OCI-LY1 (cell line): ENCODE measurements at regions not wholly inside any gene's neighbourhood (a gene's known extent, or its start where the extent isn't known, plus 50 kb on each side); places are given as distances from the start of the nearest gene placed in this dataset.

ENCODE experiments used
- H2AFZ ChIP-seq: fragments of 200-600 bp; sonication (generic), shearing (Covaris generic); 2 replicates; pipeline ENCODE4 v1.6.0; 2014; ENCODE audit warnings: antibody characterized with exemption, mild to moderate bottlenecking, low read length
- H3F3A ChIP-seq: fragments of 200-600 bp; sonication (generic), shearing (Covaris generic); 2 replicates; pipeline ENCODE4 v1.6.0; 2014; ENCODE audit warnings: mild to moderate bottlenecking, antibody characterized with exemption, low read length, moderate library complexity; ENCODE audit not compliant: insufficient read depth
- H3K27ac ChIP-seq: fragments of 200-600 bp; sonication (generic); 2 replicates; pipeline ENCODE4 v1.5.1; 2014; ENCODE audit warnings: low read length, mixed run types, mild to moderate bottlenecking, low read depth; ENCODE audit not compliant: poor library complexity, severe bottlenecking
- H3K27me3 ChIP-seq: fragments of 200-600 bp; sonication (generic); 2 replicates; pipeline ENCODE4 v1.6.0; 2014; ENCODE audit warnings: antibody characterized with exemption, mild to moderate bottlenecking, low read length, moderate library complexity; ENCODE audit not compliant: insufficient read depth
- H3K36me3 ChIP-seq: fragments of 200-600 bp; sonication (generic); 2 replicates; pipeline ENCODE4 v1.6.1; 2014; ENCODE audit warnings: mild to moderate bottlenecking, antibody characterized with exemption, low read length, moderate library complexity, mixed read lengths; ENCODE audit not compliant: insufficient read depth
- H3K4me1 ChIP-seq: fragments of 200-600 bp; sonication (generic); 2 replicates; pipeline ENCODE4 v1.5.1; 2014; ENCODE audit warnings: mild to moderate bottlenecking, low read length, moderate library complexity; ENCODE audit not compliant: insufficient read depth, severe bottlenecking
- H3K4me2 ChIP-seq: fragments of 200-600 bp; sonication (generic), shearing (Covaris generic); 2 replicates; pipeline ENCODE4 v1.6.1; 2014; ENCODE audit warnings: low read length
- H3K4me3 ChIP-seq: fragments of 200-600 bp; sonication (generic); 2 replicates; pipeline ENCODE4 v1.5.1; 2014; ENCODE audit warnings: low read length, low read depth, mild to moderate bottlenecking, mixed read lengths; ENCODE audit not compliant: poor library complexity, severe bottlenecking
- H3K79me2 ChIP-seq: fragments of 200-600 bp; shearing (Covaris generic); 2 replicates; pipeline ENCODE4 v1.6.1; 2016; ENCODE audit warnings: mixed run types, low read length, mixed read lengths; ENCODE audit not compliant: insufficient read depth
- H3K9ac ChIP-seq: fragments of 200-600 bp; sonication (generic), shearing (Covaris generic); 2 replicates; pipeline ENCODE4 v1.6.1; 2014; ENCODE audit warnings: mild to moderate bottlenecking, low read length, mixed read lengths
- H3K9me2 ChIP-seq: fragments of 200-600 bp; sonication (generic), shearing (Covaris generic); 2 replicates; pipeline ENCODE4 v1.6.1; 2014; ENCODE audit warnings: low read depth, mild to moderate bottlenecking, low read length, mixed read lengths
- H3K9me3 ChIP-seq: fragments of 200-600 bp; shearing (Covaris generic); 2 replicates; pipeline ENCODE4 v1.6.1; 2014; ENCODE audit warnings: low read length, mixed read lengths
- H4K20me1 ChIP-seq: fragments of 200-600 bp; sonication (generic), shearing (Covaris generic); 2 replicates; pipeline ENCODE4 v1.6.0; 2016; ENCODE audit warnings: mild to moderate bottlenecking, low read length; ENCODE audit not compliant: insufficient read depth
- CTCF ChIP-seq: fragments of 200-600 bp; sonication (generic), shearing (Covaris generic); IDR thresholded peaks from 2 replicates; pipeline ENCODE4 v1.5.1; 2017; ENCODE audit warnings: mild to moderate bottlenecking, antibody characterized with exemption, low read length, moderate library complexity, mixed read lengths
- EZH2 ChIP-seq: fragments of 200-600 bp; sonication (generic), shearing (Covaris generic); IDR thresholded peaks from 2 replicates; pipeline ENCODE4 v1.8.0; 2017; ENCODE audit warnings: borderline replicate concordance, mixed run types, mild to moderate bottlenecking, antibody characterized with exemption, low read length, moderate library complexity, mixed read lengths

- H3K4me2 ChIP-seq: no peak overlapping the region
- H3K9me2 ChIP-seq: no peaks in the 10 kb centered on the region
- H3F3A ChIP-seq: no peaks in the 10 kb centered on the region
- no peak overlapping the region for H3K4me3 ChIP-seq
- no peak overlapping the region for H3K27ac ChIP-seq
- no peaks in the 10 kb centered on the region for H3K36me3 ChIP-seq
- H3K9ac ChIP-seq: no peak overlapping the region
- H3K4me1 ChIP-seq: no peaks in the 10 kb centered on the region
- H3K79me2 ChIP-seq: no peaks in the 10 kb centered on the region
- no peak overlapping the region for H2AFZ ChIP-seq
- H4K20me1 ChIP-seq: no peaks in the 10 kb centered on the region
- H3K9me3 ChIP-seq: peaks cover 6% of the 10 kb centered on the region; the same call in 1 of the 2 replicates
- no peaks in the 10 kb centered on the region for H3K27me3 ChIP-seq
- TF ChIP-seq EZH2 (no peak), CTCF (no peak)
These were observed 166.7 kb downstream of the DLL1 start for GRCh38 chr6:170124150-170124549.

- H4K20me1 ChIP-seq: no peaks in the 10 kb centered on the region
- H3K4me2 ChIP-seq: no peak overlapping the region
- H3K36me3 ChIP-seq: no peaks in the 10 kb centered on the region
- H3K9ac ChIP-seq: no peak overlapping the region
- peaks cover 6% of the 10 kb centered on the region; the same call in 1 of the 2 replicates for H3K9me3 ChIP-seq
- TF ChIP-seq EZH2 (no peak), CTCF (no peak)
- no peak overlapping the region for H3K27ac ChIP-seq
- H3K9me2 ChIP-seq: no peaks in the 10 kb centered on the region
- no peaks in the 10 kb centered on the region for H3F3A ChIP-seq
- H3K4me1 ChIP-seq: no peaks in the 10 kb centered on the region
- no peak overlapping the region for H3K4me3 ChIP-seq
- no peaks in the 10 kb centered on the region for H3K27me3 ChIP-seq
- H3K79me2 ChIP-seq: no peaks in the 10 kb centered on the region
- H2AFZ ChIP-seq: no peak overlapping the region
These were observed 168.2 kb downstream of the DLL1 start for GRCh38 chr6:170122651-170123050.

GRCh38 chr6:170117111-170117972 is 173.5 kb downstream of the DLL1 start:
- no peaks in the 10 kb centered on the region for H3K27me3 ChIP-seq
- no peak overlapping the region for H3K4me2 ChIP-seq
- H3K9me3 ChIP-seq: peaks cover 6% of the 10 kb centered on the region; the same call in 1 of the 2 replicates
- no peaks in the 10 kb centered on the region for H3F3A ChIP-seq
- no peaks in the 10 kb centered on the region for H4K20me1 ChIP-seq
- no peak for TF ChIP-seq CTCF
- no peak for TF ChIP-seq EZH2
- H3K27ac ChIP-seq: no peak overlapping the region
- H3K4me1 ChIP-seq: no peaks in the 10 kb centered on the region
- H3K9me2 ChIP-seq: no peaks in the 10 kb centered on the region
- H3K9ac ChIP-seq: no peak overlapping the region
- no peak overlapping the region for H2AFZ ChIP-seq
- no peak overlapping the region for H3K4me3 ChIP-seq
- H3K79me2 ChIP-seq: no peaks in the 10 kb centered on the region
- H3K36me3 ChIP-seq: no peaks in the 10 kb centered on the region
